ENCODE measurements at regions not wholly inside any gene's neighbourhood (a gene's known extent, or its start where the extent isn't known, plus 50 kb on each side); places are given as distances from the start of the nearest gene placed in this dataset.

GRCh38 chr16:55059146-55059545 lies 128.5 kb downstream of the IRX5 start:
- no peak for TF ChIP-seq CBFB (CRISPR knock-in tag; IDR thresholded peaks at IDR 0.05)
- TF ChIP-seq, protein P1, sequence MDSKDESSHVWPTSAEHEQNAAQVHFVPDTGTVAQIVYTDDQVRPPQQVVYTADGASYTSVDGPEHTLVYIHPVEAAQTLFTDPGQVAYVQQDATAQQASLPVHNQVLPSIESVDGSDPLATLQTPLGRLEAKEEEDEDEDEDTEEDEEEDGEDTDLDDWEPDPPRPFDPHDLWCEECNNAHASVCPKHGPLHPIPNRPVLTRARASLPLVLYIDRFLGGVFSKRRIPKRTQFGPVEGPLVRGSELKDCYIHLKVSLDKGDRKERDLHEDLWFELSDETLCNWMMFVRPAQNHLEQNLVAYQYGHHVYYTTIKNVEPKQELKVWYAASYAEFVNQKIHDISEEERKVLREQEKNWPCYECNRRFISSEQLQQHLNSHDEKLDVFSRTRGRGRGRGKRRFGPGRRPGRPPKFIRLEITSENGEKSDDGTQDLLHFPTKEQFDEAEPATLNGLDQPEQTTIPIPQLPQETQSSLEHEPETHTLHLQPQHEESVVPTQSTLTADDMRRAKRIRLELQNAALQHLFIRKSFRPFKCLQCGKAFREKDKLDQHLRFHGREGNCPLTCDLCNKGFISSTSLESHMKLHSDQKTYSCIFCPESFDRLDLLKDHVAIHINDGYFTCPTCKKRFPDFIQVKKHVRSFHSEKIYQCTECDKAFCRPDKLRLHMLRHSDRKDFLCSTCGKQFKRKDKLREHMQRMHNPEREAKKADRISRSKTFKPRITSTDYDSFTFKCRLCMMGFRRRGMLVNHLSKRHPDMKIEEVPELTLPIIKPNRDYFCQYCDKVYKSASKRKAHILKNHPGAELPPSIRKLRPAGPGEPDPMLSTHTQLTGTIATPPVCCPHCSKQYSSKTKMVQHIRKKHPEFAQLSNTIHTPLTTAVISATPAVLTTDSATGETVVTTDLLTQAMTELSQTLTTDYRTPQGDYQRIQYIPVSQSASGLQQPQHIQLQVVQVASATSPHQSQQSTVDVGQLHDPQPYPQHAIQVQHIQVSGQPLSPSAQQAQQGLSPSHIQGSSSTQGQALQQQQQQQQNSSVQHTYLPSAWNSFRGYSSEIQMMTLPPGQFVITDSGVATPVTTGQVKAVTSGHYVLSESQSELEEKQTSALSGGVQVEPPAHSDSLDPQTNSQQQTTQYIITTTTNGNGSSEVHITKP (IDR thresholded peaks at IDR 0.05; ENCODE audit: partially characterized antibody), result no peak
- TF ChIP-seq EZH2 (IDR thresholded peaks at IDR 0.05; ENCODE audit: borderline replicate concordance, low read depth, low read length), result no peak
- no peak for TF ChIP-seq SRSF1 (IDR thresholded peaks at IDR 0.05; ENCODE audit: low read depth, low read length)
- TF ChIP-seq ZNF551 (CRISPR knock-in tag; IDR thresholded peaks at IDR 0.05), result no peak
- no peak for TF ChIP-seq RFX1 (IDR thresholded peaks at IDR 0.05)
- TF ChIP-seq SMC3 (conservative IDR thresholded peaks at IDR 0.05; ENCODE audit: insufficient read depth, low read depth, low read length), result no peak
- TF ChIP-seq, protein P2, sequence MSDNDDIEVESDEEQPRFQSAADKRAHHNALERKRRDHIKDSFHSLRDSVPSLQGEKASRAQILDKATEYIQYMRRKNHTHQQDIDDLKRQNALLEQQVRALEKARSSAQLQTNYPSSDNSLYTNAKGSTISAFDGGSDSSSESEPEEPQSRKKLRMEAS (CRISPR knock-in tag; IDR thresholded peaks at IDR 0.05), result no peak
- no peak for TF ChIP-seq BRCA1 (IDR thresholded peaks at IDR 0.05)
- TF ChIP-seq BRCA1 (CRISPR knock-in tag; IDR thresholded peaks at IDR 0.05), result no peak
- TF ChIP-seq, protein P3, sequence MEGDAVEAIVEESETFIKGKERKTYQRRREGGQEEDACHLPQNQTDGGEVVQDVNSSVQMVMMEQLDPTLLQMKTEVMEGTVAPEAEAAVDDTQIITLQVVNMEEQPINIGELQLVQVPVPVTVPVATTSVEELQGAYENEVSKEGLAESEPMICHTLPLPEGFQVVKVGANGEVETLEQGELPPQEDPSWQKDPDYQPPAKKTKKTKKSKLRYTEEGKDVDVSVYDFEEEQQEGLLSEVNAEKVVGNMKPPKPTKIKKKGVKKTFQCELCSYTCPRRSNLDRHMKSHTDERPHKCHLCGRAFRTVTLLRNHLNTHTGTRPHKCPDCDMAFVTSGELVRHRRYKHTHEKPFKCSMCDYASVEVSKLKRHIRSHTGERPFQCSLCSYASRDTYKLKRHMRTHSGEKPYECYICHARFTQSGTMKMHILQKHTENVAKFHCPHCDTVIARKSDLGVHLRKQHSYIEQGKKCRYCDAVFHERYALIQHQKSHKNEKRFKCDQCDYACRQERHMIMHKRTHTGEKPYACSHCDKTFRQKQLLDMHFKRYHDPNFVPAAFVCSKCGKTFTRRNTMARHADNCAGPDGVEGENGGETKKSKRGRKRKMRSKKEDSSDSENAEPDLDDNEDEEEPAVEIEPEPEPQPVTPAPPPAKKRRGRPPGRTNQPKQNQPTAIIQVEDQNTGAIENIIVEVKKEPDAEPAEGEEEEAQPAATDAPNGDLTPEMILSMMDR (IDR thresholded peaks at IDR 0.05 in 2 of 3, conservative IDR thresholded peaks at IDR 0.05 in 1 of 3; ENCODE audit: insufficient read depth in 2 of 3, low read depth in 1 of 3, low read length in 3 of 3), result no peak
- TF ChIP-seq ZNF785 (CRISPR knock-in tag; IDR thresholded peaks at IDR 0.05), result no peak

Measured in K562 (cell line).